HCT116 (cell line): ENCODE measurements at regions not wholly inside any gene's neighbourhood (a gene's known extent, or its start where the extent isn't known, plus 50 kb on each side); places are given as distances from the start of the nearest gene placed in this dataset.

Source experiments
- CEBPB ChIP-seq: IDR thresholded peaks from 2 replicates; pipeline ENCODE4 v1.6.1; 2012; ENCODE audit warnings: low read depth
- EZH2phosphoT487 ChIP-seq: fragments of 200-600 bp; IDR thresholded peaks from 2 replicates; pipeline ENCODE4 v1.6.1; 2018; ENCODE audit warnings: antibody characterized with exemption, borderline replicate concordance
- POLR2AphosphoS5 ChIP-seq: IDR thresholded peaks from 2 replicates; pipeline ENCODE4 v1.6.1; 2011; ENCODE audit warnings: mild to moderate bottlenecking, low read depth, low read length, moderate library complexity
- SIN3A ChIP-seq: IDR thresholded peaks from 2 replicates; pipeline ENCODE4 v1.6.1; 2012; ENCODE audit warnings: low read depth
- ZNF274 ChIP-seq: fragments of 200-500 bp; sonication (Bioruptor generic); IDR thresholded peaks from 2 replicates; pipeline ENCODE4 v1.6.1; 2014; ENCODE audit warnings: mild to moderate bottlenecking, low read depth, low read length, inconsistent platforms
- TF ChIP-seq, protein P1 (sequence below): IDR thresholded peaks from 2 replicates; pipeline ENCODE4 v1.6.1; 2012

GRCh38 chr6:11315743-11316437 lies 83.4 kb upstream of the NEDD9 start:
- TF ChIP-seq EZH2phosphoT487 = no peak
- no peak for TF ChIP-seq ZNF274
- TF ChIP-seq, protein P1, sequence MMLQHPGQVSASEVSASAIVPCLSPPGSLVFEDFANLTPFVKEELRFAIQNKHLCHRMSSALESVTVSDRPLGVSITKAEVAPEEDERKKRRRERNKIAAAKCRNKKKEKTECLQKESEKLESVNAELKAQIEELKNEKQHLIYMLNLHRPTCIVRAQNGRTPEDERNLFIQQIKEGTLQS = no peak
- TF ChIP-seq SIN3A = no peak
- TF ChIP-seq CEBPB = no peak
- no peak for TF ChIP-seq POLR2AphosphoS5
